ENCODE measurements at regions not wholly inside any gene's neighbourhood (a gene's known extent, or its start where the extent isn't known, plus 50 kb on each side); places are given as distances from the start of the nearest gene placed in this dataset.
"Not testable (repeated sequence)": the region's sequence is repeated elsewhere in the genome, so short reads cannot be mapped to it uniquely, and the experiment has no call there.

DNA sequence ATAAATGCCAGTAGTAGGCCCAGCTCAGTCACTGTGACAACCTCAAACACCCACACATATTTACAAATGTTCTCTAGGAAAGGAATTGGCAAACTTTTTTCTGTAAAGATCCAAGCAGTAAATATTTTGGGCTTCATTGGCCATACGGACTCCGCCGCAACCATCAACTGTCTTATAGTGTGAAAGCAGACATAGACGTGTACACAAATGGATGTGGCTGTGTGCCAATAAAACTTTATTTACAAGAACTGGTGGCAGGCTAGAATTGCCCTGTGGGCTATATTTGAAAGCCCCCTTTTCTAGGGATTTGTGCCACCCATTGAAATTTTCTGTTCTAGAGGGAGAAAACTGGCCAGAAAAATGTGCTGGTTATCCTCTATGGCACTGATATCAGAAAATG, 683.8 kb upstream of the EEF2KMT start:
- no peak for DNase-seq (ENCODE audit: low read depth, low spot score)

- DNase-seq (ENCODE audit: low read depth, low spot score) = no peak
Measured at GRCh38 chr16:5776876-5777275, 679.3 kb upstream of the EEF2KMT start.

GRCh38 chr16:5775916-5776315, 678.3 kb upstream of the EEF2KMT start:
- DNase-seq (ENCODE audit: low read depth, low spot score) = no peak

DNA sequence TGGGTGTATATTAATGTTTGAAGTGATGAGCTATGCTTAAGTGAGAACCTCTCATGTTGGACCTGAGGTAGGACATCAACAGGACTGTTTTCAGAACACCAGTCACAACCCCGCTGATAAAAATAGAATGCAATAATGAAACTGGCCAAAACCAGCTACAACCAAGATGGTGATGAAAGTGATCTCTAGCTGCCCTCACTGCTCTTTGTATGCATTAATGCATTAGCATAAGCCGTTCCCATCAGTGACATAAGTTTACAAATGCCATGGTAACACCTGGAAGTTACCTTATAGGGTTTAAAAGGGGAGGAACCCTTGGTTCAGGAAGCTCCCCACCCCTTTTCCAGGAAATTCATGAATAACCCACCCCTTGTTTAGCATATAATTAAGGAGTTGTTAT, 672.5 kb upstream of the EEF2KMT start:
- no peak for DNase-seq (ENCODE audit: low read depth, low spot score)

GRCh38 chr16:5769513-5769912, 671.9 kb upstream of the EEF2KMT start:
- DNase-seq (ENCODE audit: low read depth, low spot score) = no peak

DNA sequence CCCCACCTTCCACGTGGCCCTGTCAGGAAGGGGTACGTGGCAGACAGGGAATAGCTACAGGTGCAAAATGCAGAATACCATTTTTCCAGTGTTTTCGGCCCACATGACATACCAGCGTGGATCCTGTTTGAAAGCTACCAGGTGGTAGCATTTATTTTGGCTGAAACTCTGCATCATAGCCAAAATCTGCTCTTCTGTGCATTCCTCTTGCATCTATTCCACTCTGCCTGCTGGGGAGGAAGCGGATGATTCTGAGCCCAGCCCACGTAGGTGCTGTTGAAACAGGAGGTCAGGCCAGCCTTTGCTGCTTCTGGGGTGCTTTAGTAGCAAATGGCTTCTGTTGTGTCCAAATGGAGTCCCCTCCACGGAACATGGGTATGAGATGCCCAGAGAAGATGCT, 670.9 kb upstream of the EEF2KMT start:
- no peak for DNase-seq (ENCODE audit: low read depth, low spot score)

GRCh38 chr16:5763176-5763575, 665.6 kb upstream of the EEF2KMT start:
- DNase-seq (ENCODE audit: low read depth, low spot score) = no peak

DNA sequence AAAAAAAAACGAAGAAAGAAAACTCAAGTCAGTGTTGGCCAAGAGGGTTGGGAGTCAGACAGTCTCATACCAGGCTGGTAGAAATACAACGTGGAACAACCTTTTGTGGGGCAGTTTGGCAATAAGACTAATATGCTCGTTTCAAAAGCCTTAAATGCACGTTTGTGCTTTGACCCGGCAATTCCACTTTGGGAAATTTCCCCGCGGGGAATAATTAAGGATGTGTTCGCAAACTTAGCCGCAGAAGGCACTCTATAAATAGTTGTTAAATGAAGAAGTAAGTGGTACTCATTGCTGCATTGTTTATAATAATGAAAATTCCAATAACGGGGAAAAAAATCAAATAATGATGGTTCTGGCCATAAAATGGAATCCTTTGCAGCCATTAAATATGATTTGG, 664.8 kb upstream of the EEF2KMT start:
- no peak for DNase-seq (ENCODE audit: low read depth, low spot score)

- DNase-seq (ENCODE audit: low read depth, low spot score) = no peak
Measured at GRCh38 chr16:5761592-5761991, 664.0 kb upstream of the EEF2KMT start.

DNA sequence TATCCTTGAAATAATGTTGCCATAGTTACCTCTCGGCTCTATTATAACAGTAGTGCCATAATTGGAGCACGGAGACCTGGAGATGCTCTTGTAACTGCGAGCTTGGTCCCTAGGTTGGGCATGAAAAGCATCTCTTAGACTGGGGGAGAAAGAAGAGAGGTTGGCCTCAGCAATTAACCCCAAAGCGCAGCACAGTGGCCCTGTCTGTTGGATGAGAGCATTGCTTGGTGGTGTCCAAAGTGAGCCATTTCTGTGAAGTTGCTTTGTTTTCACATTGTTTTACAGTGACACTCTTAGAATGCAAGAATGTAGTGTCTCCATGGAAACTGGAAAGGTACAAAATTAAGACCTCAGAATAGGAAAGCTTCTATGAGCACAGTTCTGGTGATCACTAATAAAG, 660.7 kb upstream of the EEF2KMT start:
- DNase-seq (ENCODE audit: low read depth, low spot score) = no peak

GRCh38 chr16:5756969-5757368, 659.4 kb upstream of the EEF2KMT start:
- DNase-seq (ENCODE audit: low read depth, low spot score) = no peak

- no peak for DNase-seq (ENCODE audit: low read depth, low spot score)
Measured at GRCh38 chr16:5753381-5753780, 655.8 kb upstream of the EEF2KMT start.

DNA sequence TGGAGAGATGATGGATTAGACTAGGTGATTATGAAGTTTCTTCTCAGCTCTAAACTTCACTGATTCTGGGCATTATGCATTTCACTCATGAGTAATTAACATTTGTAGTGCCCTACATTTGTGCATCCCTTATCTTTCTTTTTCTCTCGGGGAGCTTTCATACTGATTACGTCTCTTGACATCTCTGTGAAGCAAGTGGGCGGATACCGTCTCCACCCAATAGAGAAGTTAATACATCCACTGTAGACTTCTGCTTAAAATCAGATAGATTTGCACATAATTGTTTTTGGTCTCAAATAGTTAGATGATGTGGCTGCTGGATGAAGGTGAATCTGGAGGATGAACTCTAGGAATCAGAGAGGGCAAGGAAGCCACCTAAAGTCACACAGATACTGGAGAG, 653.6 kb upstream of the EEF2KMT start:
- DNase-seq (ENCODE audit: low read depth, low spot score) = no peak

GRCh38 chr16:5750439-5750838, 652.8 kb upstream of the EEF2KMT start:
- DNase-seq (ENCODE audit: low read depth, low spot score) = not testable (repeated sequence)

- DNase-seq (ENCODE audit: low read depth, low spot score) = no peak
Measured at GRCh38 chr16:5738586-5738985, 641.0 kb upstream of the EEF2KMT start.

GRCh38 chr16:5736209-5736930, 638.8 kb upstream of the EEF2KMT start:
- no peak for DNase-seq (ENCODE audit: low read depth, low spot score)

GRCh38 chr16:5735444-5735843, 637.8 kb upstream of the EEF2KMT start:
- DNase-seq (ENCODE audit: low read depth, low spot score) = no peak

DNA sequence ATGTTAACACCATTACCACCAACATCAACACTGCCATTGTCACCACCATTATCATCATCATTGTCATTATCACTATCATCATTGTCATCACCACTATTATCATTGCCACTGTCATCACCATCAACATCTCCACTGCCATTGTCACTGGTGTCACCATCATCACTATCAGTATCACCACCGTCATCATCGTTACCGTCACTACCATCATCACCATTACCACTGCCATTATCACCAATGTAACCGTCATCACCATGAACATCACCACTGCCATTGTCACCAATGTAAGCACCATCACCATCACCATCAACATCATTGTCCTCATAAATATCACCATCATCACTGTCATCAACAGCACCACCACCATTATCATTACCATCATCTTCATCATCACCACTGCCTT, 633.2 kb upstream of the EEF2KMT start:
- DNase-seq (ENCODE audit: low read depth, low spot score) = no peak

DNA sequence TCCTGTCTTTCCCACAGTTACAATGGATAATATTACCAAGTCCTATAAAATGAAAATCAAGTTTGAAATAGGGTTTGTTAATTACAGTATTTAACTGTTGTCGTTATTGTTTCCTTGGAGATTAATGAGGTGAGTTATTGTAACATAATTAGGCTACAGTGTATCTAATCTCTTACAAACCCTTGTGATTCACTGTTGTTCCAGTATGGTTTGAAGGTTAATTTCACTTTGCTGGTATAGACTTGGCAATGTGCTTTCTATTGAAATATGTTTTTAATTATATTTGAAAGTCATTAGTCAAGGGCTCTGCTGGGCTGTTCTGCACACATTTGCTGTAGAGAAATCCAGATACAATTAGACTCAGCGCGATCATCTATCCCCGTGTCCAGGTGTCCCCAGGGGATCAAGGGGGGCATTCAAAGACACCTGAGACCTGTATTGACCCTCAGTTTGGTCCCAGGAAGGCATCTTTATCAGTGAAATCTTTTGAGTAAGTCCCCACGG, 624.6 kb upstream of the EEF2KMT start:
- no peak for DNase-seq (ENCODE audit: low read depth, low spot score)

DNA sequence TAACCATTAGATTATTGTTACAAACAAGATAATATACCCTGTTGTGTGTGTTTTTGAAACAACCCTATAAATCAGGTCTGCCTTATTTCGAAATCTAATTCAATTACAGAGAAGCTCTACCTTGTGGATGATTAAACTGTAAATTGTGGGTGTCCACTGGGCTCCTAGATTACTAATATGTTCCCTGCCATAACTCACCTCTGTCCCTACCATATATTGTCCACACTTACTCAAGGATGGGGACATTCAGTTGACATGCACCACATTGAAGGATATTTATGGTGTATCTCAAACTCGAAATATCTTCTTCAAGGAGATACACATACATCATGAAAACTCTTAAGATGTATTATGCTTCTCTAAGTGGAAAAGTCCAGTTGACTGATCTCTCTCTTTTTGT, 617.6 kb upstream of the EEF2KMT start:
- DNase-seq (ENCODE audit: low read depth, low spot score) = no peak

DNA sequence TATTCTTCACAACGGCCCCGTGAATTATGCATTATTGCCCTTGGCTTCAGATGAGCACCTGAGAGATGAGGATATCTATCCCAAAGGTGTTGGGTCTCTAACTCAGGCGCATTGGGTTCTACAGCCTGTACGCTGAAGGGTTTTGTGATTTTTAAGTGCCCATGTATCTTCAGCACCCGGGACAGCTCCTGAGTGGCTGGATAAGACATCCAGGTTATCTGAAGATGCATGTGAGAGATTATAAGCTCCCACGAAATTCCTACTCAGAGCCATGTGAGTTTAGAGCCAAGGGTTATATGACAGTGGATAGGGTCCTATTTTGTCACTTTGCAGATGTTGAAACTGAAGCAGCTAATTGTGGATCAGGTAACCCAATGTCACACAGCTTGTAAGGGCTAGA, 612.3 kb upstream of the EEF2KMT start:
- DNase-seq (ENCODE audit: low read depth, low spot score) = no peak

GRCh38 chr16:5706211-5706610, 608.6 kb upstream of the EEF2KMT start:
- DNase-seq (ENCODE audit: low read depth, low spot score) = no peak

DNA sequence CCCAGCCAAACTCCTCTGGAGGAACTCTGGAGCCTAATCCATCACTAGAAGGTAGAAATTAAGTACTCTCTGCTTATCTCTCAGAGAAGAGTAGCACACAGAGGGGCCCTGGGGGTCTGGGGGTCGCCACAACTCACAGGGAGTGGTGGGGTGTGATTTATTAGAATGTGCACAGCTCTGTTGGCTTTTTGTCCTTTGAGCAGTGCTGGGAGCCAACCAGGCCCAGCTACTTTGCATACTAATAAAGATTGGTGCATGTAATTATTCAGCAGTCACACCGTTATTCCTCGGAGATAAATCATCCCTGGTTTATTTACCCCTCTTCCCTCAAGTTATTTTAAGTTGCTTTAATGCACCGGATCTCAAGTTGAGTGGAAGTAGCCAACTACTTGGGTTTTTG, 606.7 kb upstream of the EEF2KMT start:
- no peak for DNase-seq (ENCODE audit: low read depth, low spot score)

DNA sequence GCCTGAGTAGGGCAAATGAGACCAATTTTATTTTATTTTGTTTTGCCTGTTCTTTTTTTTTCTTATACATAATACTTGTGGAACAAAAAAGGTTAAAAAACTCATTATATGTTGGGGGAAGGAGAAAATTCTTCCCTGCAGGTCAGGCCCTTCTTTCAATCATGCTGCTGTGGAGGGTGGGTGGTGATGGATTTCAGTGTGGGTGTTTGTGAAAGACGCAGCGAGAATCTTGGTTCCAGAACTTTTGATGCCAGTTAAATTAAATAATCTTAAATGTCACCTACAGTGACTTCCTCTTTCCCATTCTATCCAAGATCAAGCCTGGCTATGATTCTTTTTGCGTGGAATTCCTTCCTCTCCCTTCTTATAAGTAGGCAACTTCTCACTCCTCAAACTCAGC, 595.8 kb upstream of the EEF2KMT start:
- no peak for DNase-seq (ENCODE audit: low read depth, low spot score)
